Chondrocyte (in vitro differentiated cells): ENCODE measurements at regions not wholly inside any gene's neighbourhood (a gene's known extent, or its start where the extent isn't known, plus 50 kb on each side); places are given as distances from the start of the nearest gene placed in this dataset.

ENCODE experiments used
- DNase-seq: peaks from one replicate; pipeline ENCODE4 v3.0.0; 2021; ENCODE audit warnings: mixed read lengths, low spot score
- H3K27ac Mint-ChIP-seq: one replicate; pipeline ENCODE4 v1.8.0; 2021; ENCODE audit warnings: mild to moderate bottlenecking, moderate library complexity, mixed read lengths; ENCODE audit not compliant: unreplicated experiment
- H3K27me3 Mint-ChIP-seq: 2 replicates; pipeline ENCODE4 v1.8.0; 2021; ENCODE audit warnings: low read depth, mixed read lengths
- H3K36me3 Mint-ChIP-seq: 2 replicates; pipeline ENCODE4 v1.8.0; 2021; ENCODE audit warnings: low read depth, mixed read lengths
- H3K4me1 Mint-ChIP-seq: 2 replicates; pipeline ENCODE4 v1.8.0; 2021; ENCODE audit warnings: low read depth, mild to moderate bottlenecking, mixed read lengths
- H3K4me3 Mint-ChIP-seq: one replicate; pipeline ENCODE4 v1.8.0; 2021; ENCODE audit warnings: mild to moderate bottlenecking, moderate library complexity, mixed read lengths; ENCODE audit not compliant: unreplicated experiment
- H3K9me3 Mint-ChIP-seq: 2 replicates; pipeline ENCODE4 v1.8.0; 2021; ENCODE audit warnings: low read depth, mixed read lengths
- TF ChIP-seq, protein P1 (sequence below): fragments of 200-600 bp; sonication (generic); IDR thresholded peaks from 2 replicates; pipeline ENCODE4 v1.5.0; 2021; ENCODE audit warnings: antibody characterized with exemption, mild to moderate bottlenecking, moderate library complexity

DNA sequence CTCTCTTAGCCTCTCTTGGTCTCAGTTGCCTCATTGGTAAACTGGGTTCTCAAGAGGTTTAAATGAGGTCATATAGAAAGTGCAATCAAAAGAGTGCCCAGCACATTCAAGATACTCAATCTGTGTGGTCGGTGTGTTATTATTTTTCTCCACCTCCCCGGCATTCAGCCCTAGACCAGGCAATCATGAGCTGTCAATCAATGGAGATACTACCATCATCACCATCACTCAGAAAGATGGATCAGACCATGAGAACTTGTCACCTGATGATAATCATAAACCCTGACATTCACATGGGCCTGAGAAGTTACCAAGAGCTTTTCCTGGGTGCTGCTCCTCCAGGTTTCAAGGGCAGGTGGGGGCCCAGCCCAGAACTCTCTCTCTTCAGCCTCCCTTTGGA lies 166.1 kb downstream of the MN1 start:
- H3K27ac Mint-ChIP-seq = no peak overlapping the region
- H3K36me3 Mint-ChIP-seq = no peaks in the 10 kb centered on the region
- no peak overlapping the region for H3K4me3 Mint-ChIP-seq
- DNase-seq = no peak
- H3K9me3 Mint-ChIP-seq = no peaks in the 10 kb centered on the region
- H3K27me3 Mint-ChIP-seq = no peaks in the 10 kb centered on the region
- TF ChIP-seq, protein P1, sequence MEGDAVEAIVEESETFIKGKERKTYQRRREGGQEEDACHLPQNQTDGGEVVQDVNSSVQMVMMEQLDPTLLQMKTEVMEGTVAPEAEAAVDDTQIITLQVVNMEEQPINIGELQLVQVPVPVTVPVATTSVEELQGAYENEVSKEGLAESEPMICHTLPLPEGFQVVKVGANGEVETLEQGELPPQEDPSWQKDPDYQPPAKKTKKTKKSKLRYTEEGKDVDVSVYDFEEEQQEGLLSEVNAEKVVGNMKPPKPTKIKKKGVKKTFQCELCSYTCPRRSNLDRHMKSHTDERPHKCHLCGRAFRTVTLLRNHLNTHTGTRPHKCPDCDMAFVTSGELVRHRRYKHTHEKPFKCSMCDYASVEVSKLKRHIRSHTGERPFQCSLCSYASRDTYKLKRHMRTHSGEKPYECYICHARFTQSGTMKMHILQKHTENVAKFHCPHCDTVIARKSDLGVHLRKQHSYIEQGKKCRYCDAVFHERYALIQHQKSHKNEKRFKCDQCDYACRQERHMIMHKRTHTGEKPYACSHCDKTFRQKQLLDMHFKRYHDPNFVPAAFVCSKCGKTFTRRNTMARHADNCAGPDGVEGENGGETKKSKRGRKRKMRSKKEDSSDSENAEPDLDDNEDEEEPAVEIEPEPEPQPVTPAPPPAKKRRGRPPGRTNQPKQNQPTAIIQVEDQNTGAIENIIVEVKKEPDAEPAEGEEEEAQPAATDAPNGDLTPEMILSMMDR = no peak
- H3K4me1 Mint-ChIP-seq = peaks cover 39% of the 10 kb centered on the region

DNA sequence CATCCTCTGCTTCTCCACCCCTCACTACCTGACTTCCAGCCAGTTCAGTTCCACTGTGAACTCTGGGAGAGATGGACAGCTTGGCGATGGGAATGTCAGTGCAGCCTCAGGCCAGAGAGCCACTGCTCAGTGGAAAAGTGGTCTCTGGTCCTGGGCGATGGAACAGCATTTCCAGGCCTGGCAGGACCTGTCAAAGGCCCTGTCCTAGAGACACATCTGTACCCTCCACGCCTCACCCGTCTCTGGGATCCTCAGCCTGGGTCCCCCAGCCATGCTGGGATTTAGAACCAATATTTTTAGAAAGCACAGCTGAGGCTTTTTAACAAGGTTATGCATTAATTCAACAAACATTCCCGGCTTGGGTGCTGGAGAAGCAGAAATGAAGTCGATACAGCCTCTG lies 165.7 kb downstream of the MN1 start:
- H3K27me3 Mint-ChIP-seq = no peaks in the 10 kb centered on the region
- no peaks in the 10 kb centered on the region for H3K36me3 Mint-ChIP-seq
- H3K4me3 Mint-ChIP-seq = no peak overlapping the region
- peak; percentile 56 for DNase-seq
- TF ChIP-seq, protein P1 = no peak
- no peak overlapping the region for H3K27ac Mint-ChIP-seq
- peaks cover 42% of the 10 kb centered on the region for H3K4me1 Mint-ChIP-seq
- H3K9me3 Mint-ChIP-seq = no peaks in the 10 kb centered on the region

- H3K36me3 Mint-ChIP-seq = no peaks in the 10 kb centered on the region
- no peak overlapping the region for H3K4me3 Mint-ChIP-seq
- peak; percentile 71 for DNase-seq
- TF ChIP-seq, protein P1 = no peak
- no peaks in the 10 kb centered on the region for H3K9me3 Mint-ChIP-seq
- H3K4me1 Mint-ChIP-seq = peaks cover 51% of the 10 kb centered on the region
- H3K27ac Mint-ChIP-seq = peak overlapping the region; percentile 62
- no peaks in the 10 kb centered on the region for H3K27me3 Mint-ChIP-seq
Observed at GRCh38 chr22:27636716-27637508, 164.6 kb downstream of the MN1 start.

GRCh38 chr22:27637604-27638003 lies 164.0 kb downstream of the MN1 start:
- Mint-ChIP-seq H3K9me3 (no peaks in the 10 kb centered on the region), H3K27me3 (no peaks in the 10 kb centered on the region), H3K36me3 (no peaks in the 10 kb centered on the region), H3K4me1 (peaks cover 51% of the 10 kb centered on the region), H3K27ac (peak overlapping the region; percentile 62), H3K4me3 (no peak overlapping the region)
- TF ChIP-seq, protein P1 = no peak
- DNase-seq = no peak

- H3K9me3 Mint-ChIP-seq = no peaks in the 10 kb centered on the region
- peak; percentile 85 for DNase-seq
- H3K27ac Mint-ChIP-seq = no peak overlapping the region
- H3K27me3 Mint-ChIP-seq = no peaks in the 10 kb centered on the region
- no peaks in the 10 kb centered on the region for H3K36me3 Mint-ChIP-seq
- H3K4me3 Mint-ChIP-seq = no peak overlapping the region
- peaks cover 47% of the 10 kb centered on the region for H3K4me1 Mint-ChIP-seq
- TF ChIP-seq, protein P1 = no peak
Observed at GRCh38 chr22:27638329-27639233, 163.0 kb downstream of the MN1 start.
